ENCODE measurements at regions not wholly inside any gene's neighbourhood (a gene's known extent, or its start where the extent isn't known, plus 50 kb on each side); places are given as distances from the start of the nearest gene placed in this dataset.

DNA sequence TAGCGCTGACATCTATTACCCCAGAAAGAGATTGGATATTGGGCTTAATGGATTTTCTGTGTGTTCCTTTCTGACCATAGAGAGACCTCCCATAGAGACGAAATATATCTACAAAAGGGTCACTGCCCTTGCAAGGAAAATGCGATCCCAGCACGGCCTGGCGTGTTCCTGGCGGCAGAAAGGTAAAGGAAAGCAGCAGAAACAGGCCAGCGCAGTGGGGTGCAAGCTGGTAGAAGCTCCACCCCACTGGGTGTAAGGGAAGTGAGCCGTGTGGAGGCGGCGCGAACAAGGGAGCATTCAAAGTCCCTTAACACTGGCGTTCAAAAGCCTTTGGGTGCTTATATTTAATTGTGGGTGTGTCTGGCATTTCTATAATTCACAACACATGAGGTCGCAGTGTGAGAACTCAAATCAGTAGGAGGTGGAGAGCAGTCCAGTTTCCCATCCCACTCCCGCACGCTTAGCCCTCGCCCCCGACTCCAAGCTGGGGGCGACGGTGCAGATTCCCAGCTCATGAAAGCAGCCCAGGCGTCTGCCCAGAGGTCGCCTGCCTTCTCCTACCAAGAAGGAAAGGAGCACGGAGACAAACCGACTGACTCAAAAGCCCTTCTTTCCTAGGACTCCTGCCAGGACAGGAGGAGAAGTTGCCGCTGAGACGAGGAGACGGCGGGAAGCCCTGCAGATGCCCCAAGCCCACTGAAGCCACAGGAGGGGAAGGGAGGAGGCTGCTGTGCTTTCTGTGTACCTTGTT is 478.4 kb downstream of the FOXO1 start:
- no peaks in the 10 kb centered on the region for H3K4me1 ChIP-seq (replicated peaks in 1 of 2; ENCODE audit: control insufficient read depth in 2 of 2, insufficient read depth in 2 of 2, low read length in 2 of 2)
- intact Hi-C loops (cut with micrococcal nuclease), result no loop called here
- TF ChIP-seq MTA1 (IDR thresholded peaks at IDR 0.05; ENCODE audit: borderline replicate concordance), result no peak
- no peak for TF ChIP-seq ZBTB17 (CRISPR knock-in tag; IDR thresholded peaks at IDR 0.05)
- no peak for TF ChIP-seq PPARD (CRISPR knock-in tag; IDR thresholded peaks at IDR 0.05)
- TF ChIP-seq ZNF133 (CRISPR knock-in tag; IDR thresholded peaks at IDR 0.05), result no peak
- TF ChIP-seq POLR2AphosphoS2 (IDR thresholded peaks at IDR 0.05; ENCODE audit: low read length), result no peak
- no peak for TF ChIP-seq ZKSCAN8 (CRISPR knock-in tag; IDR thresholded peaks at IDR 0.05)
- no peak for TF ChIP-seq SP1 (CRISPR knock-in tag; IDR thresholded peaks at IDR 0.05)
- TF ChIP-seq, protein P1, sequence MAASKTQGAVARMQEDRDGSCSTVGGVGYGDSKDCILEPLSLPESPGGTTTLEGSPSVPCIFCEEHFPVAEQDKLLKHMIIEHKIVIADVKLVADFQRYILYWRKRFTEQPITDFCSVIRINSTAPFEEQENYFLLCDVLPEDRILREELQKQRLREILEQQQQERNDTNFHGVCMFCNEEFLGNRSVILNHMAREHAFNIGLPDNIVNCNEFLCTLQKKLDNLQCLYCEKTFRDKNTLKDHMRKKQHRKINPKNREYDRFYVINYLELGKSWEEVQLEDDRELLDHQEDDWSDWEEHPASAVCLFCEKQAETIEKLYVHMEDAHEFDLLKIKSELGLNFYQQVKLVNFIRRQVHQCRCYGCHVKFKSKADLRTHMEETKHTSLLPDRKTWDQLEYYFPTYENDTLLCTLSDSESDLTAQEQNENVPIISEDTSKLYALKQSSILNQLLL (CRISPR knock-in tag; IDR thresholded peaks at IDR 0.05; ENCODE audit: borderline replicate concordance), result no peak
- no peak for TF ChIP-seq TAF15 (IDR thresholded peaks at IDR 0.05; ENCODE audit: low read depth, low read length)
- TF ChIP-seq, protein P2, sequence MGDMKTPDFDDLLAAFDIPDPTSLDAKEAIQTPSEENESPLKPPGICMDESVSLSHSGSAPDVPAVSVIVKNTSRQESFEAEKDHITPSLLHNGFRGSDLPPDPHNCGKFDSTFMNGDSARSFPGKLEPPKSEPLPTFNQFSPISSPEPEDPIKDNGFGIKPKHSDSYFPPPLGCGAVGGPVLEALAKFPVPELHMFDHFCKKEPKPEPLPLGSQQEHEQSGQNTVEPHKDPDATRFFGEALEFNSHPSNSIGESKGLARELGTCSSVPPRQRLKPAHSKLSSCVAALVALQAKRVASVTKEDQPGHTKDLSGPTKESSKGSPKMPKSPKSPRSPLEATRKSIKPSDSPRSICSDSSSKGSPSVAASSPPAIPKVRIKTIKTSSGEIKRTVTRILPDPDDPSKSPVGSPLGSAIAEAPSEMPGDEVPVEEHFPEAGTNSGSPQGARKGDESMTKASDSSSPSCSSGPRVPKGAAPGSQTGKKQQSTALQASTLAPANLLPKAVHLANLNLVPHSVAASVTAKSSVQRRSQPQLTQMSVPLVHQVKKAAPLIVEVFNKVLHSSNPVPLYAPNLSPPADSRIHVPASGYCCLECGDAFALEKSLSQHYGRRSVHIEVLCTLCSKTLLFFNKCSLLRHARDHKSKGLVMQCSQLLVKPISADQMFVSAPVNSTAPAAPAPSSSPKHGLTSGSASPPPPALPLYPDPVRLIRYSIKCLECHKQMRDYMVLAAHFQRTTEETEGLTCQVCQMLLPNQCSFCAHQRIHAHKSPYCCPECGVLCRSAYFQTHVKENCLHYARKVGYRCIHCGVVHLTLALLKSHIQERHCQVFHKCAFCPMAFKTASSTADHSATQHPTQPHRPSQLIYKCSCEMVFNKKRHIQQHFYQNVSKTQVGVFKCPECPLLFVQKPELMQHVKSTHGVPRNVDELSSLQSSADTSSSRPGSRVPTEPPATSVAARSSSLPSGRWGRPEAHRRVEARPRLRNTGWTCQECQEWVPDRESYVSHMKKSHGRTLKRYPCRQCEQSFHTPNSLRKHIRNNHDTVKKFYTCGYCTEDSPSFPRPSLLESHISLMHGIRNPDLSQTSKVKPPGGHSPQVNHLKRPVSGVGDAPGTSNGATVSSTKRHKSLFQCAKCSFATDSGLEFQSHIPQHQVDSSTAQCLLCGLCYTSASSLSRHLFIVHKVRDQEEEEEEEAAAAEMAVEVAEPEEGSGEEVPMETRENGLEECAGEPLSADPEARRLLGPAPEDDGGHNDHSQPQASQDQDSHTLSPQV (IDR thresholded peaks at IDR 0.05), result no peak
- no peak for TF ChIP-seq E2F8 (IDR thresholded peaks at IDR 0.05; ENCODE audit: low read depth, partially characterized antibody)
- no peak for TF ChIP-seq IRF2 (CRISPR knock-in tag; IDR thresholded peaks at IDR 0.05)

More for the DNA sequence above, 478.4 kb downstream of the FOXO1 start:
- POLR2A ChIA-PET, result no interaction called here
- Histone ChIP-seq H3K9me3 (replicated peaks; ENCODE audit: control insufficient read depth, insufficient read depth, low read depth, low read length) (no peaks in the 10 kb centered on the region), H3K27me3 (ENCODE audit: control insufficient read depth in 2 of 2, insufficient read depth in 2 of 2, low read length in 2 of 2) (peaks cover 0 to 24% of the 10 kb centered on the region in 2 experiments; a peak in 2 of 5 replicates), H3K4me3 (no peak overlapping the region), H3K9ac (ENCODE audit: insufficient read depth in 1 of 2, low read depth in 2 of 2, low read length in 2 of 2) (no peak overlapping the region), H2AFZ (ENCODE audit: low read depth, low read length) (no peak overlapping the region), H3K36me3 (ENCODE audit: control insufficient read depth, insufficient read depth, low read length) (no peaks in the 10 kb centered on the region), H4K20me1 (replicated peaks; ENCODE audit: control insufficient read depth, insufficient read depth, low read length) (no peaks in the 10 kb centered on the region), H3K4me2 (ENCODE audit: insufficient read depth, low read length) (no peak overlapping the region), H3K79me2 (ENCODE audit: control insufficient read depth, insufficient read depth, low read length) (no peaks in the 10 kb centered on the region), H3K27ac (ENCODE audit: extremely low read depth, low read depth, low read length) (no peak overlapping the region), H3K9me1 (ENCODE audit: control insufficient read depth, insufficient read depth, low read length) (no peaks in the 10 kb centered on the region)
- in situ Hi-C loops (cut with MboI), result no loop called here
- ATAC-seq (no peak), DNase-seq (ENCODE audit: extremely low read depth in 1 of 4, low spot score in 3 of 4) (no peak), FAIRE-seq (no peak)
- no TSS peak for BruUV-seq (replicated peaks)
- CTCF ChIA-PET (ENCODE audit: low intra/inter-chr PET ratio), result no interaction called here
- WGBS (ENCODE audit: insufficient coverage, low coverage, missing lambda C conversion rate), result 0% methylated on average over 14 of the region's 27 CpGs
